Mesenchymal stem cell (in vitro differentiated cells and primary cell): ENCODE measurements at regions not wholly inside any gene's neighbourhood (a gene's known extent, or its start where the extent isn't known, plus 50 kb on each side); places are given as distances from the start of the nearest gene placed in this dataset.

Experiments
- DNase-seq: peaks from one replicate; pipeline ENCODE4 v3.0.0-alpha.2; 2013
- H2AFZ ChIP-seq: one replicate; pipeline ENCODE4 v1.6.1; 2013; ENCODE audit warnings: low read depth, mild to moderate bottlenecking, control low read depth, inconsistent platforms, low read length, moderate library complexity
- H2AK5ac ChIP-seq: 2 replicates; pipeline ENCODE4 v1.6.1; 2013; ENCODE audit warnings: low read length, moderate library complexity, mild to moderate bottlenecking, inconsistent platforms; ENCODE audit not compliant: severe bottlenecking
- H2BK120ac ChIP-seq: one replicate; pipeline ENCODE4 v1.6.1; 2013; ENCODE audit warnings: low read depth, mild to moderate bottlenecking, inconsistent platforms, low read length, moderate library complexity
- H2BK12ac ChIP-seq, 2 experiments: one replicate each; pipeline ENCODE4 v1.6.1; 2013; ENCODE audit warnings: inconsistent platforms in 2 of 2, low read length in 2 of 2, mild to moderate bottlenecking in 2 of 2, moderate library complexity in 2 of 2, control low read depth in 1 of 2
- H2BK15ac ChIP-seq: one replicate; pipeline ENCODE4 v1.6.1; 2013; ENCODE audit warnings: mild to moderate bottlenecking, low read depth, inconsistent platforms; ENCODE audit not compliant: poor library complexity, severe bottlenecking
- H2BK5ac ChIP-seq: 2 replicates; pipeline ENCODE4 v1.6.1; 2013; ENCODE audit warnings: low read depth, mild to moderate bottlenecking, low read length, control low read depth, inconsistent platforms; ENCODE audit not compliant: poor library complexity, severe bottlenecking
- H3K14ac ChIP-seq, 2 experiments: one replicate each; pipeline ENCODE4 v1.6.1; 2013; ENCODE audit warnings: inconsistent platforms in 2 of 2, low read length in 2 of 2, control low read depth in 1 of 2, mild to moderate bottlenecking in 1 of 2, moderate library complexity in 1 of 2
- H3K18ac ChIP-seq, 2 experiments: one replicate each; pipeline ENCODE4 v1.6.1; 2013; ENCODE audit warnings: inconsistent platforms in 2 of 2, low read length in 2 of 2, control low read depth in 1 of 2, low read depth in 1 of 2, mild to moderate bottlenecking in 1 of 2
- H3K23ac ChIP-seq, 2 experiments: one replicate each; pipeline ENCODE4 v1.6.1; 2013; ENCODE audit warnings: inconsistent platforms in 2 of 2, low read length in 2 of 2, mild to moderate bottlenecking in 2 of 2, moderate library complexity in 2 of 2, control low read depth in 1 of 2
- H3K27ac ChIP-seq: 2 replicates; pipeline ENCODE4 v1.5.1; 2013; ENCODE audit warnings: mild to moderate bottlenecking, moderate library complexity, low read length, control low read depth, inconsistent platforms; ENCODE audit not compliant: poor library complexity, severe bottlenecking
- H3K27me3 ChIP-seq, 2 experiments: 2 replicates each; pipeline versions ENCODE4 v1.6.1 to v1.7.0; 2013; ENCODE audit warnings: low read length in 2 of 2, mild to moderate bottlenecking in 2 of 2, moderate library complexity in 2 of 2, control low read depth in 1 of 2, inconsistent platforms in 1 of 2; ENCODE audit not compliant: control insufficient read depth in 1 of 2, insufficient read depth in 1 of 2
- H3K36me3 ChIP-seq, 2 experiments: 2 replicates each; pipeline versions ENCODE4 v1.6.1 to v1.7.0; 2013; ENCODE audit warnings: low read length in 2 of 2, control low read depth in 1 of 2, inconsistent platforms in 1 of 2, low read depth in 1 of 2, mild to moderate bottlenecking in 1 of 2; ENCODE audit not compliant: insufficient read depth in 2 of 2, control insufficient read depth in 1 of 2
- H3K4ac ChIP-seq, 2 experiments: one replicate each; pipeline ENCODE4 v1.6.1; 2013; ENCODE audit warnings: inconsistent platforms in 2 of 2, low read length in 2 of 2, mild to moderate bottlenecking in 2 of 2, moderate library complexity in 2 of 2, control low read depth in 1 of 2, low read depth in 1 of 2
- H3K4me1 ChIP-seq: 2 replicates; pipeline ENCODE4 v1.6.1; 2013; ENCODE audit warnings: low read depth, low read length, control low read depth; ENCODE audit not compliant: control insufficient read depth, insufficient read depth
- H3K4me2 ChIP-seq: 2 replicates; pipeline ENCODE4 v1.6.1; 2013; ENCODE audit warnings: low read length, mild to moderate bottlenecking, inconsistent platforms; ENCODE audit not compliant: poor library complexity, severe bottlenecking
- H3K4me3 ChIP-seq, 2 experiments: 2 replicates each; pipeline versions ENCODE4 v1.5.1 to v1.7.0; 2013; ENCODE audit warnings: low read length in 2 of 2, mild to moderate bottlenecking in 2 of 2, control low read depth in 1 of 2, low read depth in 1 of 2; ENCODE audit not compliant: insufficient read depth in 1 of 2
- H3K79me1 ChIP-seq: replicated peaks from 2 replicates; pipeline ENCODE4 v1.6.1; 2013; ENCODE audit warnings: mild to moderate bottlenecking, control low read depth, low read length, inconsistent platforms; ENCODE audit not compliant: poor library complexity, severe bottlenecking
- H3K9ac ChIP-seq: 2 replicates; pipeline ENCODE4 v1.7.0; 2013; ENCODE audit warnings: mild to moderate bottlenecking, low read length, moderate library complexity
- H3K9me3 ChIP-seq: 2 replicates; pipeline ENCODE4 v1.7.0; 2013; ENCODE audit warnings: mild to moderate bottlenecking, low read length; ENCODE audit not compliant: control insufficient read depth
- H4K8ac ChIP-seq: one replicate; pipeline ENCODE4 v1.6.1; 2013; ENCODE audit warnings: inconsistent platforms, mild to moderate bottlenecking, low read length, moderate library complexity
- H4K91ac ChIP-seq: one replicate; pipeline ENCODE4 v1.6.1; 2013; ENCODE audit warnings: mild to moderate bottlenecking, low read length, inconsistent platforms
- WGBS: methylation state at CpG from one replicate; pipeline ENCODE4 v1.1.7; 2013; ENCODE audit warnings: mixed read lengths; 5-methylcytosine and 5-hydroxymethylcytosine counted together

DNA sequence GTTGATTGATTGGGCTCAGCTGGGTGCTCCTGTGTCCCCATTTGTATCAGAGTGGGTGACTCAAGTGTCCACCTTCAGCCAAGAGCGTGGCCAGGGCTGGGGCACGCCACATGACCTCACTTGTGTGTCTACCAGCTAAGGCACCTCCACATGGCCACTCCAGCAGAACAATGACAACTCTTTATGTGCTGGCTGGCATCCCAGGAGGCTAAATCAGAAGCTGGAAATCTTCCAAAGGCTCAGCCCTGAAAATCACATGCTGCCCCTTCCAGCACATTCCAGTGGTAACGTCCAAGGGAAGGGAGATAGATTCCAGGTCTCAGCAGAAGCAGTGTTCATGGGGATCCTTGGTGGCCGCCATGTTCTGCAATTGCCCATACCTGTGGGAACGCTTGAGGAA lies 585.5 kb downstream of the AJAP1 start:
- DNase-seq = no peak
- H3K4me2 ChIP-seq = no peak overlapping the region
- no peak overlapping the region for H2AK5ac ChIP-seq

DNA sequence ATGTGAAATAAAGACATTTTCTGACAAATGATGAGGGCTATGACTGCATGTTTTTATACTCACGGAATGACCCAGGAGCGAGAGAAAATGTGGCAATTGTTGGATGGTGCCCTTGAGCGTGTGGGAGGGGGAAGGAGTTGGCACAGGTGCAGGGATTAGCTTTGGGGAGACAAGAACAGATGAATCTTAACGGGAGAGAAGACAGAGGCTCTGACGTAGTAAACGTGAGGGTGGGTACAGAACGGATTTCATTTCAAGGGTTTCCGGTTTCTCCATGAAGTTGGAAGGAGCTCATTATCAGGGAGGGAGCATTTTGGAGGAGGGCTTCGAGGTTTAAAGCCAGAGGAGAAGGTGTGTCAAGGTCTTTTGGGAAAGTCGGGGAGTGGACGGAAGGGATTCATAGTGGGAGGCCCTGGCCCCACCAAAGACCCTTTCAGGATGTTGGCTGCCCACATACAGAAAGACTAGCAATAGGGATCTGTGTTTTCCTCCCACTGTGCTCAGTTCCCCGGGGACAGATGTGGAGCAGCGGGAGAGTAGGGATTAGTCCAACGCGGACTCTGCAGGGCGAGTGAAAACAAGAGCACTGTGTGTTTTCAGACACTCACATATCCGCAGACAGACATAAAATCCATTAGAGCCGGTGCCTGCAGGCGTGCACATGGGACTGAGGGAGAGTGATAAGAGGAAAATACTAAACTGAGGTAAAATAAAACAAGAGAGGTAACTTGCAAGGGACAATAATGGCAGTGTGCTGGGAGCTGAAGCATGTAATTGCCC lies 584.1 kb downstream of the AJAP1 start:
- 79% methylated on average over 19 of the region's 19 CpGs for WGBS
- no peaks in the 10 kb centered on the region for H3K27me3 ChIP-seq
- DNase-seq = no peak
- no peak overlapping the region for H4K8ac ChIP-seq
- no peaks in the 10 kb centered on the region for H3K4me1 ChIP-seq
- H3K18ac ChIP-seq = no peak overlapping the region
- H4K91ac ChIP-seq = no peak overlapping the region
- no peak overlapping the region for H3K4ac ChIP-seq
- no peaks in the 10 kb centered on the region for H3K36me3 ChIP-seq
- no peak overlapping the region for H2AK5ac ChIP-seq
- no peak overlapping the region for H3K27ac ChIP-seq
- H3K14ac ChIP-seq = no peak overlapping the region
- no peak overlapping the region for H3K4me2 ChIP-seq
- H2BK12ac ChIP-seq = no peak overlapping the region
- peaks cover 12% of the 10 kb centered on the region for H3K9me3 ChIP-seq
- H2BK120ac ChIP-seq = no peak overlapping the region
- no peak overlapping the region for H2BK5ac ChIP-seq
- H2AFZ ChIP-seq = no peak overlapping the region
- H3K9ac ChIP-seq = no peak overlapping the region
- no peak overlapping the region for H3K23ac ChIP-seq
- H2BK15ac ChIP-seq = no peak overlapping the region
- H3K4me3 ChIP-seq = no peak overlapping the region
- H3K79me1 ChIP-seq = no peaks in the 10 kb centered on the region

More for the DNA sequence above, 585.5 kb downstream of the AJAP1 start:
- H3K79me1 ChIP-seq = no peaks in the 10 kb centered on the region
- no peak overlapping the region for H2BK120ac ChIP-seq
- H3K14ac ChIP-seq = no peak overlapping the region
- no peak overlapping the region for H4K8ac ChIP-seq
- H3K9ac ChIP-seq = no peak overlapping the region
- H3K4me1 ChIP-seq = no peaks in the 10 kb centered on the region
- H3K27me3 ChIP-seq = no peaks in the 10 kb centered on the region
- no peak overlapping the region for H2AFZ ChIP-seq
- H2BK5ac ChIP-seq = no peak overlapping the region
- no peak overlapping the region for H3K4ac ChIP-seq
- H3K36me3 ChIP-seq = no peaks in the 10 kb centered on the region
- no peak overlapping the region for H2BK12ac ChIP-seq
- H3K18ac ChIP-seq = no peak overlapping the region
- no peak overlapping the region for H3K23ac ChIP-seq
- H2BK15ac ChIP-seq = no peak overlapping the region
- WGBS = 54% methylated on average over 5 of the region's 5 CpGs
- H3K9me3 ChIP-seq = peaks cover 8% of the 10 kb centered on the region
- no peak overlapping the region for H4K91ac ChIP-seq
- no peak overlapping the region for H3K27ac ChIP-seq
- H3K4me3 ChIP-seq = no peak overlapping the region

DNA sequence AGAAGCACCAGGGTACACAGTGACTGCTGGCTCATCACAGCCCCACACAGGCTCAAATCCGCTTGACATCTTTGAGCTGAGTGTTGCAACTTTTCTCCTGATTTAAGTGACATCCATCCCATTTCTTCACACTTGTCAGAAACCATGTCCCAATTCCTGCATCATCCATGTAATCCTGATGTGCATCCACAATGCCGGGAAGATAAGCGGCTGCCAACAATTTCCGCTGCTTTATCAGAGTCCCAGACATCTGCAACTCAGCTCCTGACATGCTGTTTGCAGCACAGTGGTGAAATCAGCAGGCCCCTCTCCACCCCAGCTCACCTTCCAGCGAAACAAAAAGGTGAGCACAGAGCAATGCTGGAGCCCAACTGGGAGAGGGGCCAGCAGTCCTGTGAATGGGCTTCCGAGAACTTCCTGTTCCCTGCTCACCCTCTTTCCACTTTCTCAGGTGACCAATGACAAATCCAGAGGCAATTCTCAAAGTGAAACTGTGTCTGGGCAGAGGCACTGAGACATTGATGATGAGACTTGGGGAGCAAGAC lies 581.0 kb downstream of the AJAP1 start:
- no peaks in the 10 kb centered on the region for H3K27me3 ChIP-seq
- H2BK120ac ChIP-seq = no peak overlapping the region
- no peak overlapping the region for H4K91ac ChIP-seq
- H3K4ac ChIP-seq = no peak overlapping the region
- no peak overlapping the region for H2AK5ac ChIP-seq
- 75% methylated on average over 5 of the region's 6 CpGs for WGBS
- no peak overlapping the region for H3K4me2 ChIP-seq
- no peak overlapping the region for H3K14ac ChIP-seq
- H3K23ac ChIP-seq = no peak overlapping the region
- no peak overlapping the region for H2BK5ac ChIP-seq
- no peak overlapping the region for H3K4me3 ChIP-seq
- H3K9ac ChIP-seq = no peak overlapping the region
- no peak overlapping the region for H2BK12ac ChIP-seq
- H3K36me3 ChIP-seq = no peaks in the 10 kb centered on the region
- H3K18ac ChIP-seq = no peak overlapping the region
- no peak overlapping the region for H2BK15ac ChIP-seq
- no peaks in the 10 kb centered on the region for H3K4me1 ChIP-seq
- H3K27ac ChIP-seq = no peak overlapping the region
- H3K79me1 ChIP-seq = no peaks in the 10 kb centered on the region
- DNase-seq = no peak
- no peak overlapping the region for H4K8ac ChIP-seq
- H3K9me3 ChIP-seq = peaks cover 25% of the 10 kb centered on the region
- H2AFZ ChIP-seq = no peak overlapping the region

DNA sequence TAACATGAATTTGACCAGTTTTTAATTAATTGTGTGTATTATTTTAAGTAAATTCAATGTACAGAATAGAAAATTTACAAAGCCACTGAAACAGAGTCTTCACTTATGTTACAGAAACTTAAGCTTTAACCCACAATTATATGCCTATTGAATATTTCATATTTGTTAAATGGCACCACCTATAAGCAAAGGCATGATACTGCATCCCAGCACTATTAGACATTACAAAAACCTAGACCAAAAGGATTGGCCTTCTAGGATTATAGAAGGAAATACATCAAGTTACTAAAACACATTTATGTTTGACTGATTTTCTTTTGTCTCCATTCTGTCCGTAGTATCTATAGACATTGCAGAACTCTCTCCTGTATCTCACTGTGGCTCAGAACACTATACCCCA lies 578.1 kb downstream of the AJAP1 start:
- DNase-seq = no peak
- no peak overlapping the region for H3K4me2 ChIP-seq
- WGBS = 47% methylated on average over 1 of the region's 1 CpG
- no peak overlapping the region for H3K23ac ChIP-seq
- no peaks in the 10 kb centered on the region for H3K36me3 ChIP-seq
- no peak overlapping the region for H3K9ac ChIP-seq
- H3K18ac ChIP-seq = no peak overlapping the region
- no peak overlapping the region for H2AK5ac ChIP-seq
- no peak overlapping the region for H2BK15ac ChIP-seq
- H2BK5ac ChIP-seq = no peak overlapping the region
- H2AFZ ChIP-seq = no peak overlapping the region
- no peaks in the 10 kb centered on the region for H3K27me3 ChIP-seq
- H3K79me1 ChIP-seq = no peaks in the 10 kb centered on the region
- H4K91ac ChIP-seq = no peak overlapping the region
- no peak overlapping the region for H3K27ac ChIP-seq
- no peak overlapping the region for H3K4me3 ChIP-seq
- H2BK12ac ChIP-seq = no peak overlapping the region
- H3K4ac ChIP-seq = no peak overlapping the region
- no peak overlapping the region for H4K8ac ChIP-seq
- H3K9me3 ChIP-seq = peaks cover 21% of the 10 kb centered on the region
- H3K4me1 ChIP-seq = no peaks in the 10 kb centered on the region
- no peak overlapping the region for H2BK120ac ChIP-seq
- no peak overlapping the region for H3K14ac ChIP-seq
